HPDE6-E6E7 (cell line): ENCODE measurements at regions not wholly inside any gene's neighbourhood (a gene's known extent, or its start where the extent isn't known, plus 50 kb on each side); places are given as distances from the start of the nearest gene placed in this dataset.
"Not testable (repeated sequence)": the region's sequence is repeated elsewhere in the genome, so short reads cannot be mapped to it uniquely, and the experiment has no call there.

ENCODE experiments used
- DNase-seq: peaks from one replicate; pipeline ENCODE4 v3.0.0; 2011; ENCODE audit warnings: missing footprints; ENCODE audit errors: extremely low spot score

GRCh38 chr15:62907275-62907674, 135.3 kb upstream of the TPM1 start:
- DNase-seq, result no peak

- not testable (repeated sequence) for DNase-seq
These were observed 134.2 kb upstream of the TPM1 start for GRCh38 chr15:62908341-62908740.

GRCh38 chr15:62909257-62909656, 133.3 kb upstream of the TPM1 start:
- no peak for DNase-seq

GRCh38 chr15:62912282-62912681, 130.3 kb upstream of the TPM1 start:
- no peak for DNase-seq

GRCh38 chr15:62912808-62913207, 129.7 kb upstream of the TPM1 start:
- no peak for DNase-seq

- DNase-seq, result no peak
These were observed 129.3 kb upstream of the TPM1 start for GRCh38 chr15:62913246-62913645.

GRCh38 chr15:62914461-62915079, 128.0 kb upstream of the TPM1 start:
- DNase-seq, result no peak

GRCh38 chr15:62920682-62921502, 121.7 kb upstream of the TPM1 start:
- DNase-seq, result no peak

GRCh38 chr15:62922514-62922913, 120.0 kb upstream of the TPM1 start:
- no peak for DNase-seq

GRCh38 chr15:62925875-62926274, 116.7 kb upstream of the TPM1 start:
- no peak for DNase-seq

GRCh38 chr15:62927196-62927595, 115.4 kb upstream of the TPM1 start:
- no peak for DNase-seq

GRCh38 chr15:62927836-62928235, 114.7 kb upstream of the TPM1 start:
- DNase-seq, result no peak

- DNase-seq, result peak; percentile 39
These were observed 114.1 kb upstream of the TPM1 start for GRCh38 chr15:62928242-62928999.

GRCh38 chr15:62929000-62929357, 113.6 kb upstream of the TPM1 start:
- DNase-seq, result peak; percentile 86

- no peak for DNase-seq
These were observed 110.9 kb upstream of the TPM1 start for GRCh38 chr15:62931650-62932049.

- no peak for DNase-seq
These were observed 110.1 kb upstream of the TPM1 start for GRCh38 chr15:62932436-62932835.

GRCh38 chr15:62933386-62933785, 109.2 kb upstream of the TPM1 start:
- DNase-seq, result no peak

- DNase-seq, result no peak
These were observed 108.1 kb upstream of the TPM1 start for GRCh38 chr15:62934236-62934971.

GRCh38 chr15:62935300-62936081, 107.1 kb upstream of the TPM1 start:
- DNase-seq, result no peak

GRCh38 chr15:62938825-62939224, 103.7 kb upstream of the TPM1 start:
- no peak for DNase-seq

- no peak for DNase-seq
These were observed 102.3 kb upstream of the TPM1 start for GRCh38 chr15:62940093-62940754.
